BJ (cell line): ENCODE measurements at regions not wholly inside any gene's neighbourhood (a gene's known extent, or its start where the extent isn't known, plus 50 kb on each side); places are given as distances from the start of the nearest gene placed in this dataset.

Experiments
- CTCF ChIA-PET: fragments of 350-600 bp; formaldehyde crosslinking; extraction: SDS; loops from one replicate; lab custom pipeline; 2021; ENCODE audit warnings: antibody characterized with exemption, inconsistent platforms; lab: Yijun Ruan, JAX
- POLR2A ChIA-PET: fragments of 300-600 bp; sonication (Branson Sonifier 250); formaldehyde crosslinking; extraction: SDS; loops from one replicate; lab custom pipeline; 2021; ENCODE audit warnings: antibody characterized with exemption; lab: Charles Lee
- DNase-seq: peaks from one replicate; pipeline ENCODE4 v3.0.0-alpha.2; 2011; ENCODE audit warnings: low read depth
- H3K27me3 ChIP-seq: 2 replicates; pipeline ENCODE4 v1.6.0; 2011; ENCODE audit warnings: low read length; ENCODE audit not compliant: control insufficient read depth, insufficient read depth
- H3K36me3 ChIP-seq: 2 replicates; pipeline ENCODE4 v1.5.1; 2011; ENCODE audit warnings: low read length; ENCODE audit not compliant: control insufficient read depth, insufficient read depth
- H3K4me3 ChIP-seq: 2 replicates; pipeline ENCODE4 v1.5.1; 2011; ENCODE audit warnings: low read depth, mild to moderate bottlenecking, control low read depth, low read length
- TF ChIP-seq, protein P1 (sequence below): IDR thresholded peaks from 2 replicates; pipeline ENCODE4 v1.5.1; 2011; ENCODE audit warnings: low read depth, mild to moderate bottlenecking, control low read depth, inconsistent platforms, low read length, moderate library complexity; ENCODE audit not compliant: insufficient read depth

DNA sequence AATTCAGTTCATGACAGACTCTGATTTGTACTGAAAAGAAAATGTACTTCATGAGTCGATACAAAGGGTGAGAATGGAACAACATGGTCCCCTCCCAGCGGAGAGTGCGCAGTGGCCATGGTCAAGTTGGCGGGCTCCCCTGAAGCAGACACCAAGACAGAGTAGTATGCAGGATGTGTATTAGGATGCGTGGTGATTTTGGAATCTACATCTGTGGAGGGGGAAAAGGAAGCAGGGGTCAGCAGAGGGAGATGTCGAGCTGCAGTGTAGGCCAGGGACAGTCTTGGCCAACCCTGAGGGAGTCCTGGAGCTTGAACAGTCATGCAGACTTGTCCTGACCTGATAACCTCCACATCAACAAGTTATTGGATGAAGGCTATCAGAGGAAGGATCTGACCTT lies 481.0 kb downstream of the OMA1 start:
- ChIA-PET POLR2A (no interaction called here), CTCF (interaction anchor here (0.5 kb wide), 1 partner anchor 129 kb away, joined by 3 read pairs; no protein-coding TSS in a partner anchor)
- TF ChIP-seq, protein P1, sequence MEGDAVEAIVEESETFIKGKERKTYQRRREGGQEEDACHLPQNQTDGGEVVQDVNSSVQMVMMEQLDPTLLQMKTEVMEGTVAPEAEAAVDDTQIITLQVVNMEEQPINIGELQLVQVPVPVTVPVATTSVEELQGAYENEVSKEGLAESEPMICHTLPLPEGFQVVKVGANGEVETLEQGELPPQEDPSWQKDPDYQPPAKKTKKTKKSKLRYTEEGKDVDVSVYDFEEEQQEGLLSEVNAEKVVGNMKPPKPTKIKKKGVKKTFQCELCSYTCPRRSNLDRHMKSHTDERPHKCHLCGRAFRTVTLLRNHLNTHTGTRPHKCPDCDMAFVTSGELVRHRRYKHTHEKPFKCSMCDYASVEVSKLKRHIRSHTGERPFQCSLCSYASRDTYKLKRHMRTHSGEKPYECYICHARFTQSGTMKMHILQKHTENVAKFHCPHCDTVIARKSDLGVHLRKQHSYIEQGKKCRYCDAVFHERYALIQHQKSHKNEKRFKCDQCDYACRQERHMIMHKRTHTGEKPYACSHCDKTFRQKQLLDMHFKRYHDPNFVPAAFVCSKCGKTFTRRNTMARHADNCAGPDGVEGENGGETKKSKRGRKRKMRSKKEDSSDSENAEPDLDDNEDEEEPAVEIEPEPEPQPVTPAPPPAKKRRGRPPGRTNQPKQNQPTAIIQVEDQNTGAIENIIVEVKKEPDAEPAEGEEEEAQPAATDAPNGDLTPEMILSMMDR = no peak
- no peak for DNase-seq
- Histone ChIP-seq H3K27me3 (no peaks in the 10 kb centered on the region), H3K36me3 (no peaks in the 10 kb centered on the region), H3K4me3 (no peak overlapping the region)

DNA sequence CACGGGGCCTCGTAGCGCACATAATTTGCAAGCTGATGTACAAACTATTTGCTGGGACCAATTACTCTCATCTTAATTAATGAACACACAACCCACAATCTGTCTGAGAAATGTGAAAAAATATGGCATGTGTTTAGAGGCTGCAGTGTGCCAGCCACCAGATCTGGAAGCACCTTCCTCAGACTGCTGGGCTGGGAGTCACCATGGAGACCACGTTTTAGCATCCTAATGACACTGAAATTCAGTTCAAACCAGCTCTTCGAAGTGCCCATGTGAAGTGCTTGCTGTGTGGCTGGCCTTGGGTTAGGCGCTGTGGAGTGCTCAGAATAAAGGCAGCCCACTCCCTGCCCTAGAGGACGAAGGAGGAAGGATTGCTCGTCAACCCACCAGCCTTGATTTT lies 482.4 kb downstream of the OMA1 start:
- CTCF ChIA-PET = no interaction called here
- POLR2A ChIA-PET = no interaction called here
- H3K36me3 ChIP-seq = no peaks in the 10 kb centered on the region
- no peaks in the 10 kb centered on the region for H3K27me3 ChIP-seq
- TF ChIP-seq, protein P1 = no peak
- no peak for DNase-seq
- H3K4me3 ChIP-seq = no peak overlapping the region

DNA sequence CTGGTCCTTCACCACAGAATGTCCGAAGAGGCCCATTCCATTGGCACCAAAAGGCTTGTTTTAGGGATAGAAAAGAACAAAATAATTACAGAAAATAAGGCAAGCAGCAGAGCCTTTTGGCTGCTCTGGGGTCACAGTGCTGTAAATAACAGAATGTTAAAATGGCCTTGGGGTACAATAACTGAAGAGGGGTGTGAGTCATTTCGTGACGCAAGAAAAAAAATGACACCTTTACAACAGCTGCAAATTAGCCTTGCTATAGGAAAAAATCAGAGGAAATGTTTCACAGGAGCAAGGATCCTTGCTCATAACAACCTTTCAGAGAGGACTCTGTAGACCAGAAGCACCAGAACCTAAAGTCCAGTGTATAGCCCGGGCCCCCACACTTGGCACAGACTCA lies 483.4 kb downstream of the OMA1 start:
- no peak overlapping the region for H3K4me3 ChIP-seq
- H3K27me3 ChIP-seq = no peaks in the 10 kb centered on the region
- CTCF ChIA-PET = no interaction called here
- H3K36me3 ChIP-seq = no peaks in the 10 kb centered on the region
- no peak for DNase-seq
- POLR2A ChIA-PET = no interaction called here
- TF ChIP-seq, protein P1 = no peak

DNA sequence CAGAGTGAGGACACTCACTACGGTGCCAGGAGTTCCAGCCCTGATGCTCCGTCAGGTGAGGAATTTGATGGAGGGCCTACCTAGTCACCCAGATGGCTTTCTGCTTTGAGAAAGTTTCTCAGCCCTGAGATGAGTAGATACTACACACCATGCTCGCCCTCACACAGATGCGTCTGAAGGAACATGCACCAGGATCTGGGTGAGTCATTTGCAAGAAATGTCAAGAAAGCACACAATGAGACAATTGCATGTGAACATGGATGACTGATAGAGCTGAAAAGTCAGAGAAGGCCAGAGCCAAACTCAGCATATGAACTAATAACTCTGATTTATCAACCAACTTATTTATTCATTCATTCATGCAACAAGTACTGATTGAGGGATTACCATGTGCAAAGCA lies 483.9 kb downstream of the OMA1 start:
- H3K36me3 ChIP-seq = no peaks in the 10 kb centered on the region
- peak; percentile 19 for DNase-seq
- TF ChIP-seq, protein P1 = no peak
- CTCF ChIA-PET = no interaction called here
- POLR2A ChIA-PET = no interaction called here
- no peaks in the 10 kb centered on the region for H3K27me3 ChIP-seq
- H3K4me3 ChIP-seq = no peak overlapping the region

DNA sequence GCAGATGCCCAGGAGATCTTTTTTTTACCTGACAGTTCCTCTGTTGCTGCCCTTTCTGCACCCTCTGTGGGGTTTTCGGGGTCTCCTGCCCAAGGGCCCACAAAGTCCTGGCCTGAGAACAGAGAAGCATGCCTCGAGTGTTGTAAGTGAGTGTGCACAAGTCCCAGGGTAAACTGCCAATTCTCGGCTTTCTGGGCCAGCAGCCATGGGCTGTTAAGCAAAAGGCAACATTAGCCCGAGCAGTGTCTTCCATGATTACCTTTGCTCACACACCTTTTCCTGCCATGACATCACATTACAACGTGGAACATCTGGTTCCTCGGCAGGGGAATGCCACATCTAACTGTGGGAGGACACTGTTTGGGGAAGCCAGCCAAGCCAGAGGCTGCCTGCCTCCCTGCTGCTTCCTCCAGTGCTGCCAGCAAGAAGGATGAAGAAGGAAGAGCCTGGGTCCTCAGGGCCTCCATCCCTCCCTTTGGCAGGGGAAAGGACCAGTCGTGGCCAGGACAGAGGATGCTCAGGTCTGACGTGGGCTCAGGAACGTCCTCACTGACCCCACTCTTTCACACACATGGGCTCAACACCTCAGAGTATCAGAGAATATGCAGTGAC lies 485.9 kb downstream of the OMA1 start:
- DNase-seq = no peak
- Histone ChIP-seq H3K36me3 (no peaks in the 10 kb centered on the region), H3K4me3 (no peak overlapping the region), H3K27me3 (no peaks in the 10 kb centered on the region)
- TF ChIP-seq, protein P1 = no peak
- POLR2A ChIA-PET = no interaction called here
- CTCF ChIA-PET = no interaction called here
